GM23338 (cell line): ENCODE measurements at regions not wholly inside any gene's neighbourhood (a gene's known extent, or its start where the extent isn't known, plus 50 kb on each side); places are given as distances from the start of the nearest gene placed in this dataset.

Source experiments
- ATAC-seq: fragments of 200-7000 bp; cut with Tn5 transposase; 3 replicates; pipeline ENCODE4 v1.9.1; 2020
- DNase-seq: peaks from one replicate; pipeline ENCODE4 v3.0.0-alpha.2; 2015; ENCODE audit warnings: low spot score
- H2AFZ ChIP-seq: fragments of 200-600 bp; sonication (generic); 2 replicates; pipeline ENCODE4 v1.8.0; 2016; ENCODE audit warnings: antibody characterized with exemption, mild to moderate bottlenecking, moderate library complexity
- H3F3A ChIP-seq: fragments of 200-600 bp; sonication (generic); replicated peaks from 2 replicates; pipeline ENCODE4 v1.8.0; 2017; ENCODE audit warnings: antibody characterized with exemption, mixed run types, low read depth
- H3K27ac ChIP-seq: fragments of 200-600 bp; sonication (generic); 2 replicates; pipeline ENCODE4 v1.6.1; 2016; ENCODE audit warnings: low read depth
- H3K27me3 ChIP-seq: fragments of 200-600 bp; sonication (generic); 2 replicates; pipeline ENCODE4 v1.8.0; 2016; ENCODE audit warnings: mild to moderate bottlenecking, mixed run types, moderate library complexity; ENCODE audit not compliant: insufficient read depth
- H3K36me3 ChIP-seq: fragments of 200-600 bp; sonication (generic); 2 replicates; pipeline ENCODE4 v1.8.0; 2016; ENCODE audit warnings: mild to moderate bottlenecking; ENCODE audit not compliant: insufficient read depth
- H3K4me1 ChIP-seq: fragments of 200-600 bp; sonication (generic); 2 replicates; pipeline ENCODE4 v1.8.0; 2016; ENCODE audit warnings: mild to moderate bottlenecking, moderate library complexity; ENCODE audit not compliant: insufficient read depth
- H3K4me2 ChIP-seq: fragments of 200-600 bp; sonication (generic); 2 replicates; pipeline ENCODE4 v1.7.1; 2017; ENCODE audit warnings: mixed run types
- H3K4me3 ChIP-seq: fragments of 200-600 bp; sonication (generic); 2 replicates; pipeline ENCODE4 v1.6.1; 2016; ENCODE audit warnings: mixed run types
- H3K79me2 ChIP-seq: fragments of 200-600 bp; sonication (generic); replicated peaks from 2 replicates; pipeline ENCODE4 v1.8.0; 2017; ENCODE audit warnings: mild to moderate bottlenecking; ENCODE audit not compliant: insufficient read depth
- H3K9me2 ChIP-seq: fragments of 200-600 bp; sonication (generic); 2 replicates; pipeline ENCODE4 v1.8.0; 2017; ENCODE audit not compliant: insufficient read depth
- H4K20me1 ChIP-seq: fragments of 200-600 bp; sonication (generic); replicated peaks from 2 replicates; pipeline ENCODE4 v1.8.0; 2017; ENCODE audit warnings: mild to moderate bottlenecking; ENCODE audit not compliant: insufficient read depth
- H3K27ac Mint-ChIP-seq: 2 replicates; pipeline ENCODE4 v1.8.0; 2020; ENCODE audit warnings: inconsistent platforms, mild to moderate bottlenecking, moderate library complexity, mixed read lengths
- H3K27me3 Mint-ChIP-seq: 3 replicates; pipeline ENCODE4 v1.8.0; 2022; ENCODE audit warnings: low read depth, mild to moderate bottlenecking, moderate library complexity, mixed read lengths, inconsistent platforms; ENCODE audit not compliant: insufficient read depth, poor library complexity
- H3K36me3 Mint-ChIP-seq: 3 replicates; pipeline ENCODE4 v1.8.0; 2021; ENCODE audit warnings: low read depth, mild to moderate bottlenecking, inconsistent platforms, moderate library complexity, mixed read lengths
- H3K4me1 Mint-ChIP-seq: 3 replicates; pipeline ENCODE4 v1.8.0; 2020; ENCODE audit warnings: mild to moderate bottlenecking, inconsistent platforms, mixed read lengths
- H3K4me3 Mint-ChIP-seq: 3 replicates; pipeline ENCODE4 v1.8.0; 2021; ENCODE audit warnings: moderate library complexity, mild to moderate bottlenecking, inconsistent platforms, mixed read lengths
- H3K9me3 Mint-ChIP-seq: 3 replicates; pipeline ENCODE4 v1.8.0; 2020; ENCODE audit warnings: moderate library complexity, mild to moderate bottlenecking, inconsistent platforms, mixed read lengths
- CREB1 ChIP-seq: fragments of 250-450 bp; sonication (Bioruptor Pico); IDR thresholded peaks from 2 replicates; pipeline ENCODE4 v1.5.0; 2020; ENCODE audit warnings: low read depth, mild to moderate bottlenecking, moderate library complexity
- NANOG ChIP-seq: IDR thresholded peaks from 2 replicates; pipeline ENCODE4 v1.6.1; 2016; ENCODE audit warnings: antibody characterized with exemption, borderline replicate concordance
- STAT1 ChIP-seq: IDR thresholded peaks from one replicate; pipeline ENCODE4 v1.6.1; 2016; ENCODE audit warnings: antibody characterized with exemption; ENCODE audit not compliant: unreplicated experiment
- ZNF114 ChIP-seq: fragments of 250-450 bp; sonication (Bioruptor Pico); IDR thresholded peaks from 2 replicates; pipeline ENCODE4 v1.5.0; 2020; ENCODE audit warnings: mild to moderate bottlenecking, moderate library complexity
- ZNF331 ChIP-seq: fragments of 250-450 bp; sonication (Bioruptor Pico); IDR thresholded peaks from 2 replicates; pipeline ENCODE4 v1.5.0; 2020; ENCODE audit warnings: low read depth, mild to moderate bottlenecking, moderate library complexity
- TF ChIP-seq, protein P1 (sequence below): fragments of 250-450 bp; sonication (Bioruptor Pico); IDR thresholded peaks from 2 replicates; pipeline ENCODE4 v1.5.0; 2020; ENCODE audit warnings: mild to moderate bottlenecking, moderate library complexity
- TF ChIP-seq, protein P2 (sequence below), 2 experiments: fragments of 200-600 bp in 1 of 2; sonication (generic) in 1 of 2; conservative IDR thresholded peaks; 2 replicates each; pipeline versions ENCODE4 v1.5.1 to v1.6.1; 2016 to 2017; ENCODE audit warnings: antibody characterized with exemption in 2 of 2, low read depth in 2 of 2, mild to moderate bottlenecking in 2 of 2, moderate library complexity in 1 of 2

DNA sequence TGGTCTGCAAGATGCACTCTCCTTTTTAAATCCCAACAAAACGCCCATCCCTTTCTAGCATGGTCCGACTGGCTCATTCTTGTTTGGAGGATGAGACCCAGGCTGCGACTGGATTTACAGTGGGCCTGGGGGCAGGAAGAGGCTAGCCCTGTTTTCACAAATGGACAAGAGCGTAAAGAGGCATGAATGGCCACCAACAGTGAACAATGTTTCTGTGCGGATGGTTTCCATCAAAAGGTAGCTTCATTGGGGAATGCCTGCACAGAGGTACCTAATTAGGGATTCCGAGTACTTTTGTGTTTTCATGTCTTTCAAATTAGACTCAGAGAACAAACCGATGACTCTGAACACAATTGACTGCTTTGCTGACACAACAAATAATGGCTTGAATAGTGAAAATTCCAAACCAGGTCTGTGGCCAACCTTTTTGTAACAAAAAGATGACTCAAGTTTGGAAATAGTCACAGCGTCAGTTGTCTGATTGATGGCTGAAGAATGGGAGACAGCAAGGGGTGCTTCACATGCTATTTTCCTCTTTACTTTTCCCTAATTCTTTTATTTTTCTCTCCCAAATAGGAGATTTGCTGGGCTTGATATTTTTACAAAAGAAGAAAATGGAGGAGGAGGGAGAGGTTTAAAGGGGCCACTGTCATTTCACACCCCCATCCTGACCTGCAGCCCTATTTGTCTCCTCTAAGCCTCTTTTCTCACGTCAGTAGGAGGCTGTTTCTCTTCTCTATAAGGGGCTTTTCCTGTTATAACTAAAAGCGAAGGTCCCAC is 208.1 kb upstream of the S1PR3 start (continued):
- TF ChIP-seq, protein P1, sequence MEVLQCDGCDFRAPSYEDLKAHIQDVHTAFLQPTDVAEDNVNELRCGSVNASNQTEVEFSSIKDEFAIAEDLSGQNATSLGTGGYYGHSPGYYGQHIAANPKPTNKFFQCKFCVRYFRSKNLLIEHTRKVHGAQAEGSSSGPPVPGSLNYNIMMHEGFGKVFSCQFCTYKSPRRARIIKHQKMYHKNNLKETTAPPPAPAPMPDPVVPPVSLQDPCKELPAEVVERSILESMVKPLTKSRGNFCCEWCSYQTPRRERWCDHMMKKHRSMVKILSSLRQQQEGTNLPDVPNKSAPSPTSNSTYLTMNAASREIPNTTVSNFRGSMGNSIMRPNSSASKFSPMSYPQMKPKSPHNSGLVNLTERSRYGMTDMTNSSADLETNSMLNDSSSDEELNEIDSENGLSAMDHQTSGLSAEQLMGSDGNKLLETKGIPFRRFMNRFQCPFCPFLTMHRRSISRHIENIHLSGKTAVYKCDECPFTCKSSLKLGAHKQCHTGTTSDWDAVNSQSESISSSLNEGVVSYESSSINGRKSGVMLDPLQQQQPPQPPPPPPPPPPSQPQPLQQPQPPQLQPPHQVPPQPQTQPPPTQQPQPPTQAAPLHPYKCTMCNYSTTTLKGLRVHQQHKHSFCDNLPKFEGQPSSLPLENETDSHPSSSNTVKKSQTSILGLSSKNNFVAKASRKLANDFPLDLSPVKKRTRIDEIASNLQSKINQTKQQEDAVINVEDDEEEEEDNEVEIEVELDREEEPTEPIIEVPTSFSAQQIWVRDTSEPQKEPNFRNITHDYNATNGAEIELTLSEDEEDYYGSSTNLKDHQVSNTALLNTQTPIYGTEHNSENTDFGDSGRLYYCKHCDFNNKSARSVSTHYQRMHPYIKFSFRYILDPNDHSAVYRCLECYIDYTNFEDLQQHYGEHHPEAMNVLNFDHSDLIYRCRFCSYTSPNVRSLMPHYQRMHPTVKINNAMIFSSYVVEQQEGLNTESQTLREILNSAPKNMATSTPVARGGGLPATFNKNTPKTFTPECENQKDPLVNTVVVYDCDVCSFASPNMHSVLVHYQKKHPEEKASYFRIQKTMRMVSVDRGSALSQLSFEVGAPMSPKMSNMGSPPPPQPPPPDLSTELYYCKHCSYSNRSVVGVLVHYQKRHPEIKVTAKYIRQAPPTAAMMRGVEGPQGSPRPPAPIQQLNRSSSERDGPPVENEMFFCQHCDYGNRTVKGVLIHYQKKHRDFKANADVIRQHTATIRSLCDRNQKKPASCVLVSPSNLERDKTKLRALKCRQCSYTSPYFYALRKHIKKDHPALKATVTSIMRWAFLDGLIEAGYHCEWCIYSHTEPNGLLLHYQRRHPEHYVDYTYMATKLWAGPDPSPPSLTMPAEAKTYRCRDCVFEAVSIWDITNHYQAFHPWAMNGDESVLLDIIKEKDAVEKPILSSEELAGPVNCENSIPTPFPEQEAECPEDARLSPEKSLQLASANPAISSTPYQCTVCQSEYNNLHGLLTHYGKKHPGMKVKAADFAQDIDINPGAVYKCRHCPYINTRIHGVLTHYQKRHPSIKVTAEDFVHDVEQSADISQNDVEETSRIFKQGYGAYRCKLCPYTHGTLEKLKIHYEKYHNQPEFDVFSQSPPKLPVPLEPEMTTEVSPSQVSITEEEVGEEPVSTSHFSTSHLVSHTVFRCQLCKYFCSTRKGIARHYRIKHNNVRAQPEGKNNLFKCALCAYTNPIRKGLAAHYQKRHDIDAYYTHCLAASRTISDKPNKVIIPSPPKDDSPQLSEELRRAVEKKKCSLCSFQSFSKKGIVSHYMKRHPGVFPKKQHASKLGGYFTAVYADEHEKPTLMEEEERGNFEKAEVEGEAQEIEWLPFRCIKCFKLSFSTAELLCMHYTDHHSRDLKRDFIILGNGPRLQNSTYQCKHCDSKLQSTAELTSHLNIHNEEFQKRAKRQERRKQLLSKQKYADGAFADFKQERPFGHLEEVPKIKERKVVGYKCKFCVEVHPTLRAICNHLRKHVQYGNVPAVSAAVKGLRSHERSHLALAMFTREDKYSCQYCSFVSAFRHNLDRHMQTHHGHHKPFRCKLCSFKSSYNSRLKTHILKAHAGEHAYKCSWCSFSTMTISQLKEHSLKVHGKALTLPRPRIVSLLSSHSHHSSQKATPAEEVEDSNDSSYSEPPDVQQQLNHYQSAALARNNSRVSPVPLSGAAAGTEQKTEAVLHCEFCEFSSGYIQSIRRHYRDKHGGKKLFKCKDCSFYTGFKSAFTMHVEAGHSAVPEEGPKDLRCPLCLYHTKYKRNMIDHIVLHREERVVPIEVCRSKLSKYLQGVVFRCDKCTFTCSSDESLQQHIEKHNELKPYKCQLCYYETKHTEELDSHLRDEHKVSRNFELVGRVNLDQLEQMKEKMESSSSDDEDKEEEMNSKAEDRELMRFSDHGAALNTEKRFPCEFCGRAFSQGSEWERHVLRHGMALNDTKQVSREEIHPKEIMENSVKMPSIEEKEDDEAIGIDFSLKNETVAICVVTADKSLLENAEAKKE (CRISPR knock-in tag): no peak

DNA sequence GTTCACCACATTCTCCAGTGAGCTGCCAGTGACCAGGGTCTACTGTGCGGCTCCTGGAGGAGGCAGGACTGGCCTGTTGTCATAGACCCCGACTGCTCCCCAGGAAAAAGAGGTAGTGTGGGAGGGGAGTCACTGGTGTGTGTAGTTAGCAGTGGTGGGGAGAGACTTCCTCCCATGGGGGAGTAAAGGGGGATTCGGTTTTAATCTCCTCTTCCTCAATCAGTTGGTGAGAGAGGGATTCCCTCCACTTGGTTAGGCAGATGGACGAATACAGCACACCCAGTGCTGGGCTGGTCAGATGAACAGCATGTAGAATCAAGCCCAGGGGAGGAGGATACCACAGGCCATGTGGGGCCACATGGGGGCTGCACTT is 207.6 kb upstream of the S1PR3 start:
- Mint-ChIP-seq H3K4me3 (no peak overlapping the region), H3K4me1 (peaks cover 7% of the 10 kb centered on the region; the same call in 2 of the 3 replicates)
- H3K9me2 ChIP-seq: peaks cover 9% of the 10 kb centered on the region; the same call in 1 of the 2 replicates
- TF ChIP-seq STAT1 (no peak), CREB1 (no peak), ZNF114 (no peak), NANOG (no peak), ZNF331 (CRISPR knock-in tag) (no peak)
- TF ChIP-seq, protein P2, sequence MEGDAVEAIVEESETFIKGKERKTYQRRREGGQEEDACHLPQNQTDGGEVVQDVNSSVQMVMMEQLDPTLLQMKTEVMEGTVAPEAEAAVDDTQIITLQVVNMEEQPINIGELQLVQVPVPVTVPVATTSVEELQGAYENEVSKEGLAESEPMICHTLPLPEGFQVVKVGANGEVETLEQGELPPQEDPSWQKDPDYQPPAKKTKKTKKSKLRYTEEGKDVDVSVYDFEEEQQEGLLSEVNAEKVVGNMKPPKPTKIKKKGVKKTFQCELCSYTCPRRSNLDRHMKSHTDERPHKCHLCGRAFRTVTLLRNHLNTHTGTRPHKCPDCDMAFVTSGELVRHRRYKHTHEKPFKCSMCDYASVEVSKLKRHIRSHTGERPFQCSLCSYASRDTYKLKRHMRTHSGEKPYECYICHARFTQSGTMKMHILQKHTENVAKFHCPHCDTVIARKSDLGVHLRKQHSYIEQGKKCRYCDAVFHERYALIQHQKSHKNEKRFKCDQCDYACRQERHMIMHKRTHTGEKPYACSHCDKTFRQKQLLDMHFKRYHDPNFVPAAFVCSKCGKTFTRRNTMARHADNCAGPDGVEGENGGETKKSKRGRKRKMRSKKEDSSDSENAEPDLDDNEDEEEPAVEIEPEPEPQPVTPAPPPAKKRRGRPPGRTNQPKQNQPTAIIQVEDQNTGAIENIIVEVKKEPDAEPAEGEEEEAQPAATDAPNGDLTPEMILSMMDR (conservative IDR thresholded peaks at IDR 0.05; ENCODE audit: low read depth in 2 of 2): no peak
- TF ChIP-seq, protein P1 (CRISPR knock-in tag): no peak

More for the DNA sequence above, 207.6 kb upstream of the S1PR3 start:
- H3F3A ChIP-seq: no peaks in the 10 kb centered on the region
- Mint-ChIP-seq H3K27ac (no peak overlapping the region), H3K9me3 (no peaks in the 10 kb centered on the region), H3K27me3 (peaks cover 6% of the 10 kb centered on the region), H3K36me3 (no peaks in the 10 kb centered on the region)
- no peak overlapping the region for H3K27ac ChIP-seq
- no peak overlapping the region for H3K4me2 ChIP-seq
- H3K27me3 ChIP-seq: no peaks in the 10 kb centered on the region
- H3K4me1 ChIP-seq: 0 out of 2 replicates have a peak, but pooled peaks cover 4% of the 10 kb centered on the region
- H2AFZ ChIP-seq: no peak overlapping the region
- no peak overlapping the region for H3K4me3 ChIP-seq
- no peak for ATAC-seq
- no peak for DNase-seq
- H3K79me2 ChIP-seq: no peaks in the 10 kb centered on the region
- no peaks in the 10 kb centered on the region for H3K36me3 ChIP-seq
- H4K20me1 ChIP-seq: no peaks in the 10 kb centered on the region
